Activated CD8-positive, alpha-beta memory T cell treated with anti-CD3 and anti-CD28 coated beads, Interleukin-2, amount 50 U/mL, for 1 hour (primary cell): ENCODE measurements at regions not wholly inside any gene's neighbourhood (a gene's known extent, or its start where the extent isn't known, plus 50 kb on each side); places are given as distances from the start of the nearest gene placed in this dataset.
"Not testable (repeated sequence)": the region's sequence is repeated elsewhere in the genome, so short reads cannot be mapped to it uniquely, and the experiment has no call there.

Experiments
- DNase-seq: peaks from one replicate; pipeline ENCODE4 v3.0.0-alpha.2; 2020; ENCODE audit errors: extremely low read depth

DNA sequence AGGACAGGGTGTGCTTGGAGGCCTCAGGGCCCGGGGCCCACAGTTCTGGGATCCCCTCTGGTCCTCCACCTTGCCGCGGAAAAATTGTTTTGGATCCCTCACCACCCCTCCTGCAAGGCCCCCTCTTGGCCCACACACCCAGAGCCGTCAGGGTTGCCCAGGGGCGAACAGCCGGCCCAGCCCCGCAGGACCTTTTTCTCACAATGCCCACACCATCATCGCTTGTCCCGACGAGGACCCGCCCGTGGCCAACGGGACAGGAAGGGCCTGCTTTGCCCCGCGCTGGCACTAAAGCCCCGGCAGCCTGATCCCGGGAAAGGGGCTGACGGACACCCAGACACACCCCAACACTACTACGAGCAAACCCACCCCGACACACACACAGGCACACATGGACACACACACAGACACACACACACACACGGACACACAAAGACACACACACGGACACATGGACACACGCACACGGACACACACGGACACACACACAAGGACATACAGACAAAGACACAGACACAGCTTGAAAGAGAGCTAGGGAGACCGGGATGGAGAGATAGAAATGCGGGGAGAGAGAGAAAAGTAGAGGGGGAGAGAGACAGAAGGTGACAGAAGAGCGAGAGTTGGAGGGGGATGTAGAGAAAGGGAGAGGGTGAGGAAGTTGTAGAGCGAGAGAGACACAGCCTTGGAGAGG lies 1493.5 kb upstream of the DEFB115 start:
- DNase-seq: no peak

DNA sequence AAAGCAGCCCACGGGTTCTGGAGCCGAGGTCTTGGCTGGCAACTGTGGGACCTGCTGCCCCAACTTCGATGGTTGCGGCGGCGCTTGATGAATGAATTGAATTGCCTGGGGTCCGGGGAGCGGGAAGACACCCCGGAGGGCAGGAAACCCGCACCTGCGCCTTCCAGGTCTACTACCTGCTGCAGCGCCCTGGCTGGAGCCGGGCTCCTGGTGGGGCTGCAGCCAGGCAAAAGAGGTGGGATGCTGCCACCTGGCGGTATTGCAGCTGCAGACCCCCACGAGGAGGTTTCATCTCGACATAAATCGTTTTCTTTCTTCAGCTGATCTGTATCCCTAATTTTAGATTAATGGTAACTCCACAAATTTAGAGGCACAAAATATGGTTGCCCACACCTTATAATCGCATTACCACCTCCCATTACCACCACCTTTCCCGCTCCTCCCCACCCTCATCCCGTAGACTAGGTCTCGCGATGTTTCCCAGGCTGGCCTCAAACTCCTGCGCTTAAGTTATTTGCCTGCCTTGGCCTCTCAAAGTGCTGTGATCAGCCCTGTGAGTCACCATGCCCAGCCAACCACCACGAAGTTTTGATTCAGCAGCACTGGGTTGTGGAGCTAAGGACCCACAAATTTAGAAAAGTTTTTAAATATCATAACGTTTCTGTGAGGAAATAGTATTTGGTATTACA lies 1492.4 kb upstream of the DEFB115 start:
- DNase-seq: not testable (repeated sequence)

DNA sequence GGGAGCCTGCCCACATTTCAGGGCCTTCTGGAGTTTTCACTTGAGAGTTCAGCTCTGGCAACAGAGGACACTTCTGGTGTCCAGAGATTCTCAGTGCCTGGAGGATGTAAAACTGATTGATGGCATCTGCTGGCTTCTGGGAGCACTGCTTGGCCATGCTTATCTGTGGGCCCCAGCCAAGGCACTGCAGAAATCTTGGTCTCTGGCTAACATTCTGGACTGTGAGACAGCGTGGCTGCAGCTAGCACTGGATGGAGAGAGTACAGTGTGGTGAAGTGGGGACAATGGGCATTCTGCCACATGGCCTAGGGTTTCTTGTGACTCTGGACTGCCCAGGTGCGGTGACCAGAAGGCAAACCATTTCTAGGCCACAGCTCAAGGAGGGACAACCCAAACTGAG lies 1479.4 kb upstream of the DEFB115 start:
- not testable (repeated sequence) for DNase-seq

DNA sequence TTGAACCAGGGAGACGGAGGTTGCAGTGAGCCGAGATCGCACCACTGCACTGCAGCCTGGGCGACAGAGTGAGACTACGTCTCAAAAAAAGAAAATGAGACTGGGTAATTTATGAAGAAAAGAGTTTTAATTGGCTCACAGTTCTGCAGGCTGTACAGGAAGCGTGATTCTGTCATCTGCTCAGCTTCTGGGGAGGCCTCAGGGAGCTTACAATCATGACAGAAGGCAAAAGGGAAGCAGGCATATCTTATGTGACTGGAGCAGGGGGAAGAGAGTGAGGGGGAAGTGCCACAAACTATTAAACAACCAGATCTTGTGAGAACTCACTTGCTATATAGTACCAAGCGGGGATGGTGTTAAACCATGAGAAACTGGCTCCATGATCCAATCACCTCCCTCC lies 1476.2 kb upstream of the DEFB115 start:
- DNase-seq: not testable (repeated sequence)

DNA sequence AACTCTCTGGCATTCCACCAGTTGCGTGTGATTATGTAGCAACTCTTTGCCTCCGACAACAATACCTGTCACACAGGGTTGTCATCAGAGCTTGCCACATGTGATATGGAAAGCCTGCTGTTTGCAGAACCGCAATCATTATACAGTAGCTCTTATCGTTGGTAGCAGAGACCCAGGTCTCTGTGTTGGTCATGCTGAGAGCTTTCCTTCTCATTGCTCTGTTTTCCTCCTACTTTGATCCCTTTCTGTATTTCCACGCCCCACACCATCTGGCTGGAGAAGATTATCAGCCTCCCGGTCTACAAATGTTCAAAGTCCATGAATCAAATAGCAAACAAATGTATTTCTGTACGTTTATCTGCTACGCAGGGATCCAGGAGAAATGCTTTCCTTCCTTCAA lies 1475.6 kb upstream of the DEFB115 start:
- not testable (repeated sequence) for DNase-seq

DNA sequence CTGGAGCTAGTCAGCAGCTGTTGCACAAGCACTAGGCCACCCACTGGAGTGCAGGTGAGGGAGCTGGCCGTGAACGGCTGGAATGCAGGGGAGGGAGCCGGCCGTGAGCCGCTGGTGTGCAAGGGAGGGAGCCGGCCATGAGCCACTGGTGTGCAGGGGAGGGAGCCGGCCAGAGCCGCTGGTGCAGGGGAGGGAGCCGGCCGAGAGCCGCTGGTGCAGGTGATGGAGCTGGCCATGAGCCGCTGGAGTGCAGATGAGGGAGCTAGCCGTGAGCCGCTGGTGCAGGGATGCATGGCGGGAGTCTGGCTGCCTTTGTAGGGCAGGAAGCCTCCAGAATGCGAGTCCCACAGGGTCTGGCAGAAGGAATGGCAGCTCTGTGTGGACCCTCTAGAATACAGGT lies 1470.0 kb upstream of the DEFB115 start:
- not testable (repeated sequence) for DNase-seq

DNA sequence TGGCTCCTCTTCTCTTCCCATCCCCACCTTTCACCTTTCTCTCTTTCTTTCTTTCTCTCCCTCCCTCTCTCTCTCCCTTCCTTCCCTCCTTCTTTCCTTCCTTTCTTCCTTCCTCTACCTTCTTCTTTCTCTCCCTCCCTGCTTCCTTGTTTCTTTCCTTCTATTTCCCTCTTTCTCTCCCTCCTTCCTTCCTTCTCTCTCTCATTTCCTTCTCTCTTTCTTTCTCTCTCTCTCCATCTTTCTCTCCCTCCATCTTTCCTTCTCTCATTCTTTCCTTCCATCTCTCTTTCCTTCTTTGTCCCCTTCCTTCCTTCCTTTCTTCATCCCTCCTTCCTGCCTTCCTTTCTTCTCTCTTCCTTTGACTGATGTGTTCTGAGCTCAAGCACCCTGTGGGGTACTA lies 1467.0 kb upstream of the DEFB115 start:
- no peak for DNase-seq

DNA sequence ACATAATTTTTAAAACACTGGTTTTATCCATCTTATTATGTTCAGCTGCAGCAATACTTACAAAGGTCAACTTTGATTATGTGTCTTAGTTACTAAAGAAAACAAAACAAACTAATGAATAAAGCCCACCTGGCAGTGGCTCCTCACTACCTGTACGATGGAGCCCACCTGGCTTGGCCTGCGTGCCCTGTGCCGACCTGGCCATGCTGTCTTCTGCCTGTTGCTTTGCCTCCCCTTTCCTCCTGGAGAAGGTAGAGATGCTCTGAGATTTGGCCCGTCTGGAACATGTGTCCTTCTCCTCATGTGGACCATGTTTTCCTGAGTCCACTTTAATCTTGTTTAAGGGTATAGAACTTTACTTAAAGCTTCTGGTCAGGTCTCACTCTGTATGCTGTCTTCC lies 1426.0 kb upstream of the DEFB115 start:
- not testable (repeated sequence) for DNase-seq

DNA sequence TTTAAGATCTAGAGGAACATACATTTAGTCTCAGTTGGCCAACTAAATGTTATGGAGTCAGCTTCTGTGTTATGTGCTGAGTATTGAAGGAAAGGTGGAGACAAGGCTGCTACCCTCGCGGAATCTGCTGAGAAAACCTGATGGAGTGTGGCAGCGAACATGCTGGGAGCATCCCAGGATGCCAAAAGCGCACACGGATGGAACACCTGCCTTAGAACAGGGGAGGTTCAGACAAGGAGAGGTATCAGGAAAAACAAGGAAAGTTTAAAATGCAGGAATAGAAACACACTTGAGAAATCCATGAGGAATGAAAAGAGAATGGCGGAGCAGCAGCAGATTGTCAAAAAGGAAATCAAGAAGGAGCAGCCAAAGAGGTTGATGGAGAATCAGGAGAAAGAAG lies 1389.5 kb upstream of the DEFB115 start:
- DNase-seq: not testable (repeated sequence)

DNA sequence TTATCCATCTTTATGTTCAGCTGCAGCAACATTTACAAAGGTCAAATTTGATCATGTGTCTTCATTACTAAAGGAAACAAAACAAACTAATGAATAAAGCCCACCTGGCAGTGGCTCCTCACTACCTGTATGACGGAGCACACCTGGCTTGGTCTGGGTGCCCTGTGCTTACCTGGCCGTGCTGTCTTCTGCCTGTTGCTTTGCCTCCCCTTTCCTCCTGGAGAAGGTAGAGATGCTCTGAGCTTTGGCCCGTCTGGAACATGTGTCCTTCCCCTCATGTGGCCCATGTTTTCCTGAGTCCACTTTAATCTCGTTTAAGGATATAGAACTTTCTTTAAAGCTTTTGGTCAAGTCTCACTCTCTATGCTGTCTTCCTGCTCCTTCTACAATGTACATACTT lies 1388.8 kb upstream of the DEFB115 start:
- DNase-seq: not testable (repeated sequence)

DNA sequence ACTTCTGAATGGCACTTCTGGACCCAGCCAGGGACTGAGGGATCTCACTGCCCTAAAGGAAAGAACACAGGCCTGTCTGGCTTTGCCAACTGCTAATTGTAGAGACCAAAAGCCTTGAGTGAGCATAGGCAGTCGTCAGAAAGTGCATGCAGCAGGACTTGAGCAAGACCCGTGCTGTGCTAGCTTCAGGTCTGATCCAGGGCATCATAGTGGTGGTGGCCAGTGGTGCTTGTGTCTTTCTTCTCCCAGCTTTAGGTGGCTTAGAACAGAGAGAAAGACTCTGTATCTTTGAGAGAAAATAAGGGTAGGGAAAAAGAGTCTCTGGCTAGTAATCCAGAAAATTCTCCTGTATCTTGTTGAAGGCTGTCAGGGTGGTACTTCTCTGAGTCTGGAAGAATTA lies 1385.6 kb upstream of the DEFB115 start:
- DNase-seq: not testable (repeated sequence)

DNA sequence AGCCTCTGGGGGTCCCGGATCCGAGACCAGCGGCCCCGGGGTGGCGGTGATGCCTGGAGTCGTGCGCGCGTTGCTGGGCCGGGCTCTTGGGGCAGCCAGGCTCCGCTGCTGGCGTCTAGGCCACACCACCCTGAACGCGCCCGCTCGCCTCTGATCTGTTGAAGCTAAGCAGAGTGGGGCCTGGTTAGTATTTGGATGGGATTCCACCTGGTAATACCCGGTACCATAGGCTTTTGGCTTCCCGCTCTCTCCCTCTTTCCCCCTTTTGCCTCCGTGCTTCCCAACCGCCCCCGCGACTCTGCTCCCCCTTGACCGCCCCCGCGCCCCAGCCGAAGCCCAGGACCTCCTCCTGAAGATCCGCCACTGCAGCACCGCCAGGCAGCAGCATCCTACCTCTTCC lies 1383.5 kb upstream of the DEFB115 start:
- DNase-seq: no peak

DNA sequence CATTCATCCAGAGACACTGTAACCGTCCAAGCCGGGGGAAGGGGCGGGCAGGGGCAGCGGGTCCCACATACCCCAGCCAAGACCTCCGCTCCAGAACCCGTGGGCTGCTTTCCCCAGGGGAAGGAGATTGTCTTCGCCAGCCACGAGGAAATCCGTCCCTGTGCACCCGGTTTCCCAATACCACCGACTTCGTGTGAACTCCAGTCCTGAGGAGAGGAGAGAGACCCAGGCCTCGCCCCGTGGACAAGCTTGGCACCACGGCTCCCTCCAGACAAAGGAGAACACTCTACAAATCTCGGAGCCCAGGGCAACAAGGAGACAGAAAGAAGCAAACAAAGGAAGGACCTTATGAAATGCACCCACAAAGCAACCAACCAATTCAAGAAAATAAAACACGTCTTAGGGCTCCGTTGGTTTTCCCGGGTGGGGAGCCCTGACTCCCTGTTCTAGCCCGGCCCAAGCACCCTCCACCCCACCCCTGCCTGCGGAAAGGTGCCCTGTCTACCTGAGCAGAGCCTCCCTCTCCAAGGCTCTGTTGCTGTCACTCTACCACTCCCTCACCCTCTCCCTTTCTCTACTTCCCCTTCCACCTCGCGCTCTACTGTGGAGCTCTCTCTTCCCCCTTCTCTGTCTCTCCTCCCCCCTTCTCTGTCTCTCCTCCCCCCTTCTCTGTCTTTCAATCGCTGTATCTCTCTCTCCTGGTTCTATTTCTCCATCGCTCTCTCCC lies 1382.8 kb upstream of the DEFB115 start:
- DNase-seq: no peak

DNA sequence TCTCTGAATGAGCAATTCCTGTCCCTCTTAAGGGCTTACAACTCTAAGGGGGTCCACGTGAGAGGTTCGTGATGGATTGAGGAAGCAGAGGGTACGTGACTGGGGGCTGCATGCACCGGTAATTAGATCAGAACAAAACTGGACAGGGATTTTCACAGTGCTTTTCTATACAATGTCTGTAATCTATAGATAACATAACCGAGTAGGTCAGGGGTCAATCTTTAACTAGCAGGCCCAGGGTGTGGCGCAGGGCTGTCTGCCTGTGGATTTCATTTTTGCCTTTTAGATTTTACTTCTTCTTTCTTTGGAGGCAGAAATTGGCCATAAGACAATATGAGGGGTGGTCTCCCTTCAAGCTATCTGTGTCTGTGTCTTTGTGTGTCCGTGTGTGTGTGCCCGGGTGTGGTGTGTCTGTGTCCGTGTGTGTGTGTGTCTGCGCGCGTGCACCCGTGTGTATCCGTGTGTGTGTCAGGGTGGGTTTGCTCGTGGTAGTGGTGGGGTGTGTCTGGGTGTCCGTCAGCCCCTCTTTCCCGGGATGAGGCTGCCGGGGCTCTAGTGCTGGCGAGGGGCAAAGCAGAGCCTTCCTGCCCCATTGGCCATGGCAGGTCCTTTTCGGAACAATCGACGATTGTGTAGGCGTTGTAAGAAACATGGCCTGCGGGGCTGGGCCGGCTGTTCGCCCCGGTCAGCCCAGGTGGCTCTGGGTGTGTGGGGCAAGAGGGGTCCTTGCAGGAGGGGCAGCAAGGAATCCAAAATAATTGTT lies 1382.0 kb upstream of the DEFB115 start:
- not testable (repeated sequence) for DNase-seq

DNA sequence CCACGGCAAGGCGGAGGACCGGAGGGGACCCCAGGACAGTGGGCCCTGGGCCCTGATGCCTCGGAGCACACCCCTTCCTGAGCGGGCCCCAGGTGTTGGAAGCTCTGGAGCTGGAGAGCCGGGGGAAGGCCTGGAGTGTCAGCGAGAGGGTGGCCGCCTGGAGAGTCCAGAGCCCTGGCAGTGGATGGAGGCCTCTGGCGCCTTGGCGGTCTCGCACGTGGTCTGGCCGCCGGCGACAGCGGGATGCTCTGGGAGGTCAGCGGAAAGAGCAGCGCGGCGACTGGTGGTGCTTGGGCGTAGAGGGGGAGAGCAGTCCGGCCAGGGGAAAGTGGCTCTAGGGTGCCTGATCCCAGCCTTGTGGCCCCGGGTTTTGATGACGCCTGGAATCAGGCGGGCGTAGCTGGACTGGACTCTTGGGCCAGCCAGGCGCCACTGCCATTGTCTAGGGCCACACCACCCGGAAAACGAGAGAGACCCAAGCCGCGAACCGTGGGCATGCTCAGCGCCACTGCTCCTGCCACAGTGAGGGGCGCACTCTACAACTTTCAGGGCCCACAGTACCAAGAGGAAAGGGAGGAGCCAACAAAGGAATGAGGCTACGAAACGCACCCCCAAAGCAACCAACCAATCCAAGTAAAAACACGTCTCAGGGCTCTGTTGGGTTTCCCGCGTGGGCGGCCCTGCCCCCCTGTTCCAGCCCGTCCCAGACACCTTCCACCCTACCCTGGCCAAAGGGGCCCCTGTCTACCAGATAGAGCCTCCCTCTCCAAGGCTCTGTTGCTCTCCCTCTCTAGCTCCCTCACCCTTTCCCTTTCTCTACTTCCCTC lies 1381.2 kb upstream of the DEFB115 start:
- not testable (repeated sequence) for DNase-seq

DNA sequence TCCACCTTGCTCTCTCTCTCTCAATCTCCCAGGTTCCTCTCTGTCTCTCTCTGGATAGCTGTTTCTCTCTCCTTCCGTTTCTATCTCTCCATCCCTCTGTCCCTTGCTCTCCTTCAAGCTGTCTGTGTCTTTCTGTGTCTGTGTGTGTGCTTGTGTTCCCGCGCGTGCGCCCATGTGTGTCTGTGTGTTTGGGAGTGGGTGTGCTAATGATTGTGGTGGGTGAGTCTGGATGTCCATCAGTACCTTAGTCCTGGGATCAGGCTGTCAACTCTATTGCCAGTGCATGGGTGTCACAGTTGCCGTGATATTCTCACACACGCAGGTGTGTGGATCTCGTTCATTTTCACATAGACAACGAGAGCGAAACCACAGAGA lies 1380.6 kb upstream of the DEFB115 start:
- no peak for DNase-seq

DNA sequence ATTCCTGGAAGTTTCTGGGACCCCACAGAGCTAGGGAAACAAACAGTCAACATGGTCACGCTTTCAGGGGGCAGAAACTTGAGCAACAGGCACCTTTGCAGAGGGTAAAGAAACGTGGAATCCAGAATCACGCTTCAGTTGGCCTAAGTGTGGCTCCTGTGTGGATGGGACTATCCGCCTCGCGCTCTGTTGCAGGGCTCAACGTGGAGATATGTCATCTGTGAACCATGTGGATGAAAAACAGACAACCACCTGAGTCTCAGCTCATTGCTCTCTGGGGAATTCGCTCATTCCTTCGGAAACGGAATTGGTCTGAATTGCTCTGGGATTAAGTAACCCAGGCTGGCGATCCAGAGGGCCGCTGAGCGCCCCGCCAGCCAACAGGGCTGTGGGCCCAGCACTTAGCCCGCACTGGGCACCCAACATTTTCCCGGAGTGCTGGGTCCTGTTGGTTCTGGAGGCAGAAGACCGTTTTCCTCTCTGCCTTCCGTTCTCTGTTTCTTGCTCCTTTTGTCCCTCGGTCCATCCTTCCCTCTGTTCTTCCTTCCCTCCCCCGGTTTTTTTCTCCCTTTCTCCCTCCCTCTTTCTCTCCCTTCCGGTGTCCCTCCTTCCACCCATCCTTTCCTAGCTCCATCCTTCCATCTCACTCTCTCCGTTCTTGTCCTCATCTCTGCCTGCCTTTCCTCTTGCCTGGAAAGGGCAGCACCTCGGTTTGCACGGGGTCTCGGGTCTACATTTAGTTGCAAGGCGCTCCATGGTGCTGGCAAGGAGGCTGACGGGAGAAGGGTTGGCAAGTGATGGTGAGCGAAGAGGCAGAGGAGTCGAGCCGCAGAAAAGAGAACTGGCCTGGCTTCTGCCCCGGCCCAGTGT lies 1379.8 kb upstream of the DEFB115 start:
- DNase-seq: not testable (repeated sequence)

DNA sequence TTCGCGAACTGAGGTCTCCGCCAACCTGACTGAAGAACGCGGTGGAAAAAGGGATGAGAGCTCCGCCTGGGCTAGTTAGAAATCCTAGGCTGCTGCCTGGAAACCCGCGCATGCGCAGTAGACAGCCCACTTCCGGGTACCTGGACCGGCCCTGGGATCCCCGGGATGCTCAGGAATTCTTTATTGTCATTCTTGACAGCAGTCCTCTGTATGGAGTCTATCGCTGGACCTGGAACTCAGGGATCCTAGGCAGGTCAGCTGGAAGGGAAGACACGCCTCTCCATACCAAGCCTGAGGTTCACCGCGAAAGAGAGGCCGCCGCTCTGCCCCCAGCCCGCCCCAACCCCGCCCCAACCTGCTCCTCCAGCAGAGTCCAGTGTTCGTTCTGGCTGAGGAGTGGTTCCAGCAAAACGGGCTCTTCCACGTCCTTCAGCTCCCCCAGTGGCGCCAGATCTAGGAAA lies 1379.2 kb upstream of the DEFB115 start:
- no peak for DNase-seq

DNA sequence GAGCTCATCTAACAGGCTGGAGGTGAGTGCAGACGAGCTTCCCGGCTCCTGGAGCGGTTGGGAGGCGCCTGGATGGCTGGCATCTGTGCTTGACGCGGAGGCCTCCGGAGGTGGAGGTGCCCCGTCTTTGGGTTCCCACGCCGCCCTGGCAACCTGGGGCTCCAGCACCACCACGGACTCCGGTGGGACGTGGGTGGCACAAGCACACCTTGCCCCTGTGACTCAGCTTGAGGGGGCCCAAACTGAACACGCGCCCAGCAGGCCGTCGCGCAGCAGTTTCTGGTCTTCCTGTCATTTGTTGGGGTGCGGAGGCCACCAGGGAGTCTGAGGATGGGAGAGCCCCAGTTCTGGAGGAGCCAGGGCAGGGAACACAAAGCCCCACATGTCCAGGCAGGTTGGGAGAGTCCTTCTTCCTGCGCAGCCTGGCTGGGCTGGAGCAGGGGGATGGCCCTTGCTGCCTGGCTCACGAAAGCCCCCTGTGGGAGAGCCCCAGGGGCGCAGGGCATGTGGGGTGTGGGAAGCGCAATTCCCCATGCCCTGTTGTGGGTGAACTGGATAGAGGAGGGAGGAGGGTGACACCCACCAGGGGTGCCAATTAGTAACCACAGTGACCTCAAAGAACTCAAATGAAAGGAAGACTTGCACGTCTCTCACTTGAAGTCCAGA lies 1378.6 kb upstream of the DEFB115 start:
- no peak for DNase-seq

DNA sequence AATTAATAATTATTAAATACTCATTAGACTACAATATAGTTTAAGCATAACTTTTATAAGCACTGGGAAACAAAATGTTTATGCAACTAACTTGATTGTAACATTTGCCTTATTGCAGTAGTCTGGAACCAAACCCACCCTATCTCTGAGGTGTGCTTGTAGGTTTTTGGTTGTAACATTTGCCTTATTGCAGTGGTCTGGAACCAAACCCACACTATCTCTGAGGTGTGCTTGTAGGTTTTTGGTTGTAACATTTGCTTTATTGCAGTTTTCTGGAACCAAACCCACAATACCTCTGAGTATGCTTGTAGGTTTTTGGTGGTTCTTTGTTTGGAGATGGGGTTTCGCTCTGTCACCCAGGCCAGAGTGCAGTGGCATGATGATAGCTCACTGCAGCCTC lies 1376.4 kb upstream of the DEFB115 start:
- not testable (repeated sequence) for DNase-seq
